ENCODE measurements at regions not wholly inside any gene's neighbourhood (a gene's known extent, or its start where the extent isn't known, plus 50 kb on each side); places are given as distances from the start of the nearest gene placed in this dataset.

- TF ChIP-seq POLR2AphosphoS5 (IDR thresholded peaks at IDR 0.05; ENCODE audit: borderline replicate concordance, low read depth, low read length), result no peak
- TF ChIP-seq EZH2 (IDR thresholded peaks at IDR 0.05), result no peak
Measured at GRCh38 chr9:8140557-8140956, 341.0 kb upstream of the DMAC1 start.
